Neural crest cell (in vitro differentiated cells): ENCODE measurements at regions not wholly inside any gene's neighbourhood (a gene's known extent, or its start where the extent isn't known, plus 50 kb on each side); places are given as distances from the start of the nearest gene placed in this dataset.

Source experiments
- DNase-seq: peaks from one replicate; pipeline ENCODE4 v3.0.0; 2021; ENCODE audit warnings: low read depth, mixed read lengths, low spot score
- H3K27ac Mint-ChIP-seq: one replicate; pipeline ENCODE4 v1.8.0; 2021; ENCODE audit warnings: mild to moderate bottlenecking, mixed read lengths; ENCODE audit not compliant: unreplicated experiment
- H3K27me3 Mint-ChIP-seq: 2 replicates; pipeline ENCODE4 v1.8.0; 2021; ENCODE audit warnings: low read depth, mild to moderate bottlenecking, mixed read lengths
- H3K36me3 Mint-ChIP-seq: 2 replicates; pipeline ENCODE4 v1.8.0; 2021; ENCODE audit warnings: low read depth, mild to moderate bottlenecking, mixed read lengths
- H3K4me1 Mint-ChIP-seq: 2 replicates; pipeline ENCODE4 v1.8.0; 2021; ENCODE audit warnings: mixed read lengths
- H3K4me3 Mint-ChIP-seq: one replicate; pipeline ENCODE4 v1.8.0; 2021; ENCODE audit warnings: mild to moderate bottlenecking, mixed read lengths
- H3K9me3 Mint-ChIP-seq: 2 replicates; pipeline ENCODE4 v1.8.0; 2021; ENCODE audit warnings: mixed read lengths
- TF ChIP-seq, protein P1 (sequence below): fragments of 200-600 bp; sonication (generic); conservative IDR thresholded peaks from 2 replicates; pipeline ENCODE4 v1.5.0; 2021; ENCODE audit warnings: antibody characterized with exemption, mild to moderate bottlenecking

DNA sequence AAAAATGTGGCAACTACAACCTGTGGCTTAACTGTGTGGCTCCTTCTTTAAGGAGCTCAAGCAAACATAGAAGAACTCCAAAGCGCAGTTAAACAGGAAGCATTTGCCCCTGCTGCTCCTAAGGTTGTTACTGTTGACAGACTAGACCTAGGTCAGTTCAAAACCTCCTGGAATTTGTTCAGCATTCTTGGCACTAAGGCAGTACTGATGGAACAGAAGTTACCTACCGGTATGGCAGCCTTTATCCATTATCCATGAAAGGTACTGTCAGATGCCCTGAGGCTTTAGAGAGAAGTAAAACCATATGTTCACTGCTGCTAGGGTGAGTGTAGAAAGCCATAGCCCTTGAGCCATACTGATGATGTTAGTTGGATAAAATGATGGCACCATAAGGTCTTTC lies 916.5 kb upstream of the FAT3 start:
- no peak for DNase-seq
- Mint-ChIP-seq H3K27me3 (no peaks in the 10 kb centered on the region), H3K4me1 (no peaks in the 10 kb centered on the region), H3K27ac (no peak overlapping the region), H3K36me3 (no peaks in the 10 kb centered on the region), H3K4me3 (no peak overlapping the region), H3K9me3 (peaks cover 2% of the 10 kb centered on the region)
- TF ChIP-seq, protein P1, sequence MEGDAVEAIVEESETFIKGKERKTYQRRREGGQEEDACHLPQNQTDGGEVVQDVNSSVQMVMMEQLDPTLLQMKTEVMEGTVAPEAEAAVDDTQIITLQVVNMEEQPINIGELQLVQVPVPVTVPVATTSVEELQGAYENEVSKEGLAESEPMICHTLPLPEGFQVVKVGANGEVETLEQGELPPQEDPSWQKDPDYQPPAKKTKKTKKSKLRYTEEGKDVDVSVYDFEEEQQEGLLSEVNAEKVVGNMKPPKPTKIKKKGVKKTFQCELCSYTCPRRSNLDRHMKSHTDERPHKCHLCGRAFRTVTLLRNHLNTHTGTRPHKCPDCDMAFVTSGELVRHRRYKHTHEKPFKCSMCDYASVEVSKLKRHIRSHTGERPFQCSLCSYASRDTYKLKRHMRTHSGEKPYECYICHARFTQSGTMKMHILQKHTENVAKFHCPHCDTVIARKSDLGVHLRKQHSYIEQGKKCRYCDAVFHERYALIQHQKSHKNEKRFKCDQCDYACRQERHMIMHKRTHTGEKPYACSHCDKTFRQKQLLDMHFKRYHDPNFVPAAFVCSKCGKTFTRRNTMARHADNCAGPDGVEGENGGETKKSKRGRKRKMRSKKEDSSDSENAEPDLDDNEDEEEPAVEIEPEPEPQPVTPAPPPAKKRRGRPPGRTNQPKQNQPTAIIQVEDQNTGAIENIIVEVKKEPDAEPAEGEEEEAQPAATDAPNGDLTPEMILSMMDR: no peak

DNA sequence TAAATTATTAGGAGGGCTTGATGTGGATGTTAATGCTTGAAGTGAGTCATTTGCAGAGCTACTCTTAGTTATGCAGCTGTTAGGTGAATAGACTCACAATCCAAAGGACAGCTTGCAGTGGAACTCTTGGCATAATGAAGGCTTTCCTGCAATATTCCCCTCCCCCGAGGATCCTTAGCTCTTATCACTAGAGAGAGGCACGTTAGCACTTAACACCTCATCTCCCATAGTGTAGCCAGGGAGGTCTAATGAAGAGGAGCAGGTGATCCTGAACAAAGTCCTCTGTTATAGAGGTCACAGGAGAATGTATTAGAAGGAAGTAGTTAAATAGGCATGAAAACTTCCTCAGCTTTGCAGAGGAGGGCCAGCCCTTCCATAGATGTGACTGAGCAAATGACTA lies 919.2 kb upstream of the FAT3 start:
- DNase-seq: no peak
- peaks cover 2% of the 10 kb centered on the region for H3K9me3 Mint-ChIP-seq
- H3K4me3 Mint-ChIP-seq: no peak overlapping the region

GRCh38 chr11:91303749-91304148 lies 920.9 kb upstream of the FAT3 start:
- Mint-ChIP-seq H3K36me3 (no peaks in the 10 kb centered on the region), H3K27me3 (no peaks in the 10 kb centered on the region), H3K4me1 (no peaks in the 10 kb centered on the region), H3K9me3 (no peaks in the 10 kb centered on the region), H3K4me3 (no peak overlapping the region), H3K27ac (no peak overlapping the region)
- no peak for DNase-seq
- TF ChIP-seq, protein P1: no peak

More for the DNA sequence above, 919.2 kb upstream of the FAT3 start:
- TF ChIP-seq, protein P1: no peak
- no peaks in the 10 kb centered on the region for H3K27me3 Mint-ChIP-seq
- H3K36me3 Mint-ChIP-seq: no peaks in the 10 kb centered on the region
- H3K27ac Mint-ChIP-seq: no peak overlapping the region
- H3K4me1 Mint-ChIP-seq: no peaks in the 10 kb centered on the region

- no peaks in the 10 kb centered on the region for H3K4me1 Mint-ChIP-seq
- no peaks in the 10 kb centered on the region for H3K36me3 Mint-ChIP-seq
- TF ChIP-seq, protein P1: no peak
- H3K27ac Mint-ChIP-seq: no peak overlapping the region
- DNase-seq: no peak
- H3K9me3 Mint-ChIP-seq: no peaks in the 10 kb centered on the region
- no peak overlapping the region for H3K4me3 Mint-ChIP-seq
- no peaks in the 10 kb centered on the region for H3K27me3 Mint-ChIP-seq
Measured at GRCh38 chr11:91299980-91300379, 924.6 kb upstream of the FAT3 start.

GRCh38 chr11:91296629-91297028 lies 928.0 kb upstream of the FAT3 start:
- DNase-seq: no peak

More at GRCh38 chr11:91296629-91297028, 928.0 kb upstream of the FAT3 start:
- Mint-ChIP-seq H3K9me3 (no peaks in the 10 kb centered on the region), H3K4me3 (no peak overlapping the region), H3K4me1 (no peaks in the 10 kb centered on the region), H3K27me3 (no peaks in the 10 kb centered on the region), H3K27ac (no peak overlapping the region), H3K36me3 (no peaks in the 10 kb centered on the region)
- TF ChIP-seq, protein P1: no peak
